Colonic mucosa (tissue), 4 donors: ENCODE measurements at regions not wholly inside any gene's neighbourhood (a gene's known extent, or its start where the extent isn't known, plus 50 kb on each side); places are given as distances from the start of the nearest gene placed in this dataset.

ENCODE experiments used
- DNase-seq: peaks from one replicate; pipeline ENCODE4 v3.0.0-alpha.2; 2020
- H3K27ac ChIP-seq: fragments of 200-600 bp; one replicate; pipeline ENCODE4 v1.8.0; 2021
- H3K27me3 ChIP-seq: fragments of 200-600 bp; one replicate; pipeline ENCODE4 v1.8.0; 2021
- H3K36me3 ChIP-seq: fragments of 200-600 bp; one replicate; pipeline ENCODE4 v1.8.0; 2021
- H3K4me1 ChIP-seq: fragments of 200-600 bp; one replicate; pipeline ENCODE4 v1.8.0; 2021; ENCODE audit warnings: mild to moderate bottlenecking
- H3K4me3 ChIP-seq: fragments of 200-600 bp; one replicate; pipeline ENCODE4 v1.8.0; 2021
- H3K9ac ChIP-seq, 2 donors: one replicate each; pipeline ENCODE4 v1.7.0; 2013; ENCODE audit warnings: control low read depth in 2 of 2, low read depth in 2 of 2, low read length in 2 of 2
- H3K9me3 ChIP-seq: fragments of 200-600 bp; one replicate; pipeline ENCODE4 v1.8.0; 2021
- intact Hi-C: fragments of 100-400 bp; cut with DNase I; formaldehyde crosslinking; loops from one replicate; pipeline ENCODE4 v1.14.1; 2022
- TF ChIP-seq, protein P1 (sequence below): fragments of 200-600 bp; IDR thresholded peaks from one replicate; pipeline ENCODE4 v1.8.0; 2022; ENCODE audit warnings: antibody characterized with exemption, mild to moderate bottlenecking
- donor health status: healthy.
- donor health status: DM: no; HTN: no; CAD: no.
- donor health status: DM: no; HTN: no; CAD: no.

- Histone ChIP-seq H3K9ac (no peak overlapping the region), H3K27ac (no peak overlapping the region), H3K4me3 (no peak overlapping the region), H3K4me1 (no peaks in the 10 kb centered on the region), H3K27me3 (no peaks in the 10 kb centered on the region), H3K36me3 (no peaks in the 10 kb centered on the region), H3K9me3 (no peaks in the 10 kb centered on the region)
- intact Hi-C loops, result no loop called here
- TF ChIP-seq, protein P1, sequence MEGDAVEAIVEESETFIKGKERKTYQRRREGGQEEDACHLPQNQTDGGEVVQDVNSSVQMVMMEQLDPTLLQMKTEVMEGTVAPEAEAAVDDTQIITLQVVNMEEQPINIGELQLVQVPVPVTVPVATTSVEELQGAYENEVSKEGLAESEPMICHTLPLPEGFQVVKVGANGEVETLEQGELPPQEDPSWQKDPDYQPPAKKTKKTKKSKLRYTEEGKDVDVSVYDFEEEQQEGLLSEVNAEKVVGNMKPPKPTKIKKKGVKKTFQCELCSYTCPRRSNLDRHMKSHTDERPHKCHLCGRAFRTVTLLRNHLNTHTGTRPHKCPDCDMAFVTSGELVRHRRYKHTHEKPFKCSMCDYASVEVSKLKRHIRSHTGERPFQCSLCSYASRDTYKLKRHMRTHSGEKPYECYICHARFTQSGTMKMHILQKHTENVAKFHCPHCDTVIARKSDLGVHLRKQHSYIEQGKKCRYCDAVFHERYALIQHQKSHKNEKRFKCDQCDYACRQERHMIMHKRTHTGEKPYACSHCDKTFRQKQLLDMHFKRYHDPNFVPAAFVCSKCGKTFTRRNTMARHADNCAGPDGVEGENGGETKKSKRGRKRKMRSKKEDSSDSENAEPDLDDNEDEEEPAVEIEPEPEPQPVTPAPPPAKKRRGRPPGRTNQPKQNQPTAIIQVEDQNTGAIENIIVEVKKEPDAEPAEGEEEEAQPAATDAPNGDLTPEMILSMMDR, result no peak
- no peak for DNase-seq
These were observed 171.1 kb downstream of the HHIP start for GRCh38 chr4:144817081-144817480.

GRCh38 chr4:144818136-144818535 is 172.2 kb downstream of the HHIP start:
- Histone ChIP-seq H3K9ac (no peak overlapping the region), H3K9me3 (no peaks in the 10 kb centered on the region), H3K36me3 (no peaks in the 10 kb centered on the region), H3K27me3 (no peaks in the 10 kb centered on the region), H3K4me1 (no peaks in the 10 kb centered on the region), H3K4me3 (no peak overlapping the region), H3K27ac (no peak overlapping the region)
- no peak for DNase-seq
- intact Hi-C loops, result no loop called here
- TF ChIP-seq, protein P1, result no peak

DNA sequence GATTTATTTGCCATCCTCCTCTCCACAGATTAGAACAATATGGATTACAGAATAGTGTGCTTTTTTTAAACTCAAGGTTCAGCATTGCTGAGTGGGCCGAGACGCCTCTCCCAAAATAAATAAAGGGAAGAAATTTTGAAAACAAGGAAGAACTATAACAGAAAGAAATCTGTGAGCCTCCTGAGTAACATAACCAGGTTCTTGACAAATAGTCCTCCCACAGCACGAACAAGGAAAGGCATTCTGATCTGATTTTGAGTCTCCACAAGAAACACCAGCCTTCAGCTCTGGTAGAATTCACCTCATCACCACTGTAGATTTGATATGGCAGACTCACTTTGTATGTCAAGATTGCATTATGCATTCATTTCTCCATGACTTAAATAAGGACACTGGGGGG is 173.6 kb downstream of the HHIP start:
- no peak overlapping the region for H3K9ac ChIP-seq
- no peaks in the 10 kb centered on the region for H3K36me3 ChIP-seq
- TF ChIP-seq, protein P1, result no peak
- no peak overlapping the region for H3K4me3 ChIP-seq
- no peak for DNase-seq
- intact Hi-C loops, result no loop called here
- no peaks in the 10 kb centered on the region for H3K9me3 ChIP-seq
- no peaks in the 10 kb centered on the region for H3K27me3 ChIP-seq
- no peaks in the 10 kb centered on the region for H3K4me1 ChIP-seq
- H3K27ac ChIP-seq, result no peak overlapping the region

GRCh38 chr4:144820011-144820727 is 174.2 kb downstream of the HHIP start:
- no peak overlapping the region for H3K9ac ChIP-seq
- no peaks in the 10 kb centered on the region for H3K4me1 ChIP-seq
- no peak overlapping the region for H3K4me3 ChIP-seq
- intact Hi-C loops, result no loop called here
- H3K9me3 ChIP-seq, result no peaks in the 10 kb centered on the region
- DNase-seq, result no peak
- H3K27ac ChIP-seq, result no peak overlapping the region
- no peaks in the 10 kb centered on the region for H3K27me3 ChIP-seq
- TF ChIP-seq, protein P1, result no peak
- no peaks in the 10 kb centered on the region for H3K36me3 ChIP-seq

DNA sequence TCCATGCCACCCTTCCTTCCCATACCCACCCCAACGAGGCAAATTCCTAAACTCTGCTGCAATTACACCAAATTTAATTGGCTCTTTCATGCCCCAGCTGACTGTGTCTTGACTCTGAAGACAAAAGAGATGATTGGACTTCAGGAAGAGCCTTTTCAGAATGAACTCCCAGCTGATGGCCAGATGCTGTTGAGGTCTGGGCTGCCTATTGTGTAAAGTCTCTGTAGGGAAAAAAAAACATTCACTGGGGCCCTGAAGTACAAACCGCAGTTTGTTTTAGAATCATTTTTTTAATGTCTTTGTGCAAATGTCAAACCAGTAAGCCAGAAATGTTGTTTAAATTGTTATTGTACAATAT is 174.8 kb downstream of the HHIP start:
- Histone ChIP-seq H3K4me1 (no peaks in the 10 kb centered on the region), H3K36me3 (no peaks in the 10 kb centered on the region), H3K27me3 (no peaks in the 10 kb centered on the region), H3K27ac (no peak overlapping the region), H3K9me3 (no peaks in the 10 kb centered on the region), H3K4me3 (no peak overlapping the region), H3K9ac (no peak overlapping the region)
- intact Hi-C loops, result no loop called here
- TF ChIP-seq, protein P1, result no peak
- DNase-seq, result no peak
